NCI-H2081 treated with DMSO at 0.1 percent for 48 hours (cell line): ENCODE measurements at regions not wholly inside any gene's neighbourhood (a gene's known extent, or its start where the extent isn't known, plus 50 kb on each side); places are given as distances from the start of the nearest gene placed in this dataset.
"Not testable (repeated sequence)": the region's sequence is repeated elsewhere in the genome, so short reads cannot be mapped to it uniquely, and the experiment has no call there.

Experiments
- DNase-seq: peaks from one replicate; lab custom pipeline; 2025; lab: John Stamatoyannopoulos, UW

DNA sequence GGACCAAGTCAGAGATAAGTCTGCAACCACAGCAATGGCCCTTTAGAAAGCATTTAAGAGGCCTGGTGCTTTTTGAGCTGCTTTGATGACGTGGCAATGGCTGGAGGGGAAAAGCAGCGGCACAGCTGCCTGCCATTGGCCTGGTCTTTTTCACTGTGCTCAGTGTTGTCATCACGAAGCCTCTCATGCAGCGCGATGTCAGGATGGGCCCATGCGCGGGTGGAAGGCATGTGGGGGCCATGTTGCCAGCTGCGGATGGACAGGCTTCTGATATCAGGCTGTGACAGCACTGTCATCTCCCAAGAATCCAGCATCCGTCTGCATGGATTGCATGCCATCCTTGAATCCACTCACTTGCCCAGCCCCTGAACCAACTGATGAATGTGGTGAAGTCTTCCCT lies 204.5 kb downstream of the ACKR3 start:
- no peak for DNase-seq

DNA sequence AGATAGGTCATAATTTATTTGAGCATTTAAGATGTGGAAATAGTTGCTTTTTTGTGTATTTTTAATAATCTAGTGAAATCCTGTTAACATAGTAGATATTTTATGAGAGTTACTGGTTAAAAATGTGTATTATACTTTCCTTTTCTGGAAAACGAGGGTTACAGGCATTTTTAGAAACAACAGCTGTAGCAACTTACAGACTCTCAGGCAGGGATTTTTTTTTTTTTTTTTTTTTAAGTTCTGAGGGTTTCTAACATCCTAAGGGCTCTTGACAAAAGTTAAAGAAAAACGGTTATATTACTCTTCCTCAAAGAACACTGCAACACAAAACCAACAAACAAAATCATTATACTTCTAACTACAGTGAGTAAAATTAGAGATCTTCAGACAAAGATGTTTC lies 205.9 kb downstream of the ACKR3 start:
- no peak for DNase-seq

DNA sequence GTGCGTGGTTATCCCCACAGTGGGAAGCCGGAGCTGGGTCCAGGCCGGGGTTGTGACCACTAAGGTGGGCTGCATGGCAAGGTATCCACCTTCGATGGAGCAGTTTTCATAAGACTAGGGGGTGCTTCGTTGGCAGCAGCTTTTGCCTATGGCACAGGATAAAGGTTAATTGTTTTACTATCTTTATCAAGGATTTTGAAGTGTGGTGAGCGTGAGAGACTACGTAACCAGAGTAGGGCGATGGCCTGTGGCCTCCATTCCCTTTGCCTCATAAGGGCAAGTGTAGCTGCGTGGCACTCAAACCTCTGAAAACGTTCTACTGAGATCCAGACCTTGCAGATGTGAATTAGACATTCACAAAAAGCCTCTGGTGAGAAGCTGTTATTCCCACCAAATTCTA lies 206.6 kb downstream of the ACKR3 start:
- DNase-seq = no peak

DNA sequence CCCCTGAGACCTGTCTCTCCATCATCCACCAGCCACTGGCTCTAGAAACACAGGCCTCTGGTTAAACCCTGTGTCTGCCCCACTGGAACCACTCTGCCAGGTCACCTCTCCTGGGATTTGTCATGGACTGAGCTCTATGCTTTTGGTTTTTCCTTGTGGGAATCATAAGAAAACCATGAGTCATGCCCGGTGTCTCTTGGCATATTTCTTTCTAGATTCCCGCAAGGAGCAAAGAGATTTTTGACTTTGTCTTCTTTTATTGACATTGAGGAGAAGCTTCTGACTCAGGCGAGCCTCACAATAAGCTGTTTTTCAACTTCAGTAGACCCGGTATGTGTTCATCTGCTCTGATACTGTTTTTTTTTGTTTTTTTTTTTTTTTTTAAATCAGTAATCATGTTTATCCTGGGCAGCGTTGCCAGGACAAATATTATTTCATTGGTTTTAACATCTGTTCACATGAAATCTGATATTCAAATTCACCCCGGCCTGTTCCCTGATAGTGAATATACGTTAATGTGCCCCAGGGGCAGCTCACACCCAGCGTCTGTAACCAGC lies 207.1 kb downstream of the ACKR3 start:
- DNase-seq = no peak

DNA sequence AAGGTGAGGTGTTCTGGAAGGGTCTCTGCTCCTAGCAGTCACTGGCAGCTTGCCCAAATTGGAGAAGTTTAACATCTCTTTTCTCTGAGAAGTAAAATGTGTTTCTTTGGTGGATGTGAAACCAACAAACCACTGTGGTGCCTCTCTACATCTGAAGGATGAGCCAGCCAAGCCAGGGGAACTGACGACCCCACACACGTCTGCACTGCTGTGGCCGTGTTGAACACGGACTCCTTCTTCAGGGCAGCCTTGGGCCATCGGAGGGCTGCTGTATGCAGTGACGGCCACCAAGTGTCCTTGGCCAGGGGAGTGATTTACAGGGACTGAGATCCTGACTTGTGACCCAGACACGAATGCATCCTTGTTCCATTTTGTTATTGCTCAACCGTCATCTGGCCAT lies 207.8 kb downstream of the ACKR3 start:
- DNase-seq = no peak

DNA sequence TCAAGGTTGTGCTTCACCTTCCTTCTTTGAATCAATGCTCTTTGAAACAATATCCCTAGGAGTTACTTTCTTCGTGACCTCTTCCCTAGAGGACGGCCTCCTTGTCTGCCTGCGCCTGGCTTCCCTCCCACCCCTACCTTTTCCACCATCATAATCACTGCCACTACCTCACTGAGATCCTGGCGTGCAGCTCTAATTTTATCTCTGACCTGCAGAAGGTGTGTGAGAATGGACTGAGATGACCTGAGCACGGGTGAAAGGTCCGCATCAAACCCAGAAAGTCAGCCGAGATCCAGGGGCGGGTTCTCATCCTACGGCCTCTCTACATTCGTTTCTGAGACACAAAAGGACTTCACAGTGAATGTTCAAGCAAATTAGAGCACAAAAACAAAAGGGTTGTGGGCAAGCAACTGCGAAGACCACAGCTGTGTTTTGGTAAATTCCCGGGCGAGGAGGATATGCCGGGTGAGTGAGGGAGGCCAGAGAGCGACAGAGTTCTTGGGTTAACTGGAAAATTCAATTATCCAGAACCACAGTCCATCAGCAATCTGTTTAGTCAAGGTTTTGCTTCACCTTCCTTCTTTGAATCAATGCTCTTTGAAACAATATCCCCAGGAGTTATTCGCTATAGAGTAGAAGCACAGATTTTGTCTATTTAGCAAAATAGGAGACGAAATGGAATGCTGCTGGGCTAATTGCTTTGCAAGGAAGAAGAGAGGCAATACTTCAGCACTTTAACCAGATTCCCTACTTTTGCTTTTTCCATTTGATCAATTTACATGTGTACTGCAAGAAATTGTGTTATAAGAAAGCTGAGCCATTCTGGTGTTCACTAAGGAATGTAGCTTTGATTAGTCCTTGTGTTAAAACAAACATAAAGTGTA lies 212.6 kb downstream of the ACKR3 start:
- DNase-seq = no peak

DNA sequence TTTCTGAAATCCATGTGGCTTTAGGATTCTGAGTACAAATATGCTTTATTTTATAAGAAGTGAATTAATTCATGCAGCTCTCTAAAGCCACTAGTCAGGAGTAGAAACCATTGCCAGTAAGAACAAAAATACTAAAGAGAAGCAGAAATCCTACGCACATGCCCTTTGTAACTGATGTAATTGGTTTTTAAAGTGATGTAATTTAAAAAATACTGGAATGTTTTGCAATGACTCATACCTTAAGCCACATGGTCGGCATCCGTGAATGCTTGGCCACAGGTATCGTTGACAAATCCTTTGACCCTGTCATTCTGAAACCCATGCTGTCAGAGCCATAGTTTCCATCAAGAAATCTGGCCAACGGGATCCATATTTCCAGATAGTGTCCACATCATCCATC lies 213.3 kb downstream of the ACKR3 start:
- no peak for DNase-seq

DNA sequence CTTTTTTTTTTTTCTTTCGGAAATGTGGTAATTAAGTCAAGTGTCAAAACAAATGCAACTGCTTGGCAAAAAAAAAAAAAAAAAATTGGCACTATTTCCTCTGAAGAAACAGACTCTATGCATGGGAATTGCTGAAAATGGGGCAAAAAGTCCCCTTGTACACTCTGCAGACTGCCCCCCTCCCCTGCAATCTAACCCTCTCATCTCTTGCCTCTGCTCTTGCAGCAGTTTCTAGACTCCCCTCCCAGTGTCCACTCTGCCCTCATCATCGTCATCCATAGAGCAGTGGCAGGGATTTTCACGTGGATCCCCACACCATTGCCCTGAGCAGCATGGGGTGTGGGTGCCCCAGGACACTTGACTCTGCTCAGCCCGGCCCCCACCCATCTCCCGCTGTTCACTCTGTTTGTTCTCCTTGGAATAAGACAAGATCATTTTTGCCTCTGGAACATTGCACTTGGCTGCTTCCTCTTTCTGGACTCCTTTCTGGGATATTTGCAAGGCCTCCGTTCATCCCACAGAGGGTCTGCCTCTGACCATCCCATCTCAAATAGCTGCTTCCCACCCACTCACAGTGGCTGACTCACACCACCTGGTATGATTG lies 213.9 kb downstream of the ACKR3 start:
- no peak for DNase-seq

DNA sequence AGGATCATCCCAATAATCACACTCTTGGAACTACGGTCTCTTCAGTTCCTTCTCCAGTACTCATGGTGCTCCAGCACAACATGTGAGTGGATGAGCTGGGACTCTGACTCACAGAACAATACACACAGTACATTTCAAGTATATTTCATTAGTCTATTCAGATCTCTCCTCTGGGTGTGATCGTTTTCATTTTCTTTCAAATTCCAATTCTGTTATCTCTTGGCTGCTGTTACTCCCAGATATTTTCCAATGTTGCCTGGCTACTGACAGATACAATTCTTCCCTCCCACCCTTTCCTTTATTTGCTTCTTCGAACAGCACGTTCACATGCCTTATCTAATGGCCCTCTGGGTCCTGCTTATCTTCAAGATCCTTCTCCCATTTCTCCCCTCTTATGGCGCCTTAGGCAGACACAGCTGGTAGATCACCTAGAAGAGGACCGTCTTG lies 216.0 kb downstream of the ACKR3 start:
- no peak for DNase-seq

DNA sequence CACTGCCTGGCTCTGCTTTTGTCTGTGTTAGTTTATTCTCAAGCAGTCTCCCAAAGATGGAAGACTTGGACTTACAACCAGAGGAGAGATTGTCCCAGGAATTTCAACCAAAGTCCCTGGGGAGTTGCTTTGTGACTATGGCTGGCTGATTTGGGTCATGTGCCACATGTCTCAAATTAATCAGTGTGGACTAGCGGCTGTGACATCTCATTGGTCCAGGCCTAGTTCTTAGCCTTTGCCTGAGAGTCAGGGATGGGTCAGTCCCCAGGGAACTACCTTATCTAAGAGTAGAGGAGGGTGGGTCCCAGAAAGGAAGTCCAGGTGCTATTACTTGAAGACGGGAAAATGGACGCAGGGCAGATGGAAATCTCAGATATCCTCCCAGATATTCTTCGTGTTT lies 217.1 kb downstream of the ACKR3 start:
- DNase-seq = no peak

DNA sequence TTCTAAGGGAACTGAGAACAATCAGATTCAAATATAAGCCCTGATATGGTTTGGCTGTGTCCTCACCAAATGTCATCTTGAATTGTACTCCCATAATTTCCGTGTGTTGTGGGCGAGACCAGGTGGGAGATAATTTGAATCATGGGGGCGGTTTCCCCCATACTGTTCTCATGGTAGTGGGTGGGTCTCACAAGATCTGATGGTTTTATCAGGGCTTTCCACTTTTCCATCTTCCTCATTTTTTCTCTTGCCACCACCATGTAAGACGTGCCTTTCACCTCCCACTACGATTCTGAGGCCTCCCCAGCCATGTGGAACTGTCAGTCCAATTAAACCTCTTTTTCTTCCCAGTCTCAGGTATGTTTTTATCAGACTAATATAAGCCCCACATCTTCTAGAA lies 217.8 kb downstream of the ACKR3 start:
- DNase-seq = not testable (repeated sequence)

DNA sequence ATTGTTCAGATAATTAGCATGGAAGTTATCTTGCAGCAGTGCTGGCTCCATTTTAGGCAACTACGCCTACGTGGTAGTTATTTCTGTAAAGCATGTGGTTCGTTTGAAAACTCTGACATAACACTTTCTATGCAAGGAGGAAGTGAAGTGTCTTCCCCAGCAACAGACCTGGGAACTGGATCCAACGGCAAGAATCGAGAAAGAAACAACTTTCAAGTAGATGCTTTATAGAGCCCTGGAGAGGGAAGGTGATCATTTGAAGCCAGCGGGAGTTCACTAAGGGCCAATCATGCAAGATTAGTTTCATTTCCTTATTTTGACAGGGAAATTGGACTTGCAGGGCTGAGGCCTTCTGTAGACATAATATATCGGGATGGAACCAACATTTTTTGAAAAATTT lies 218.3 kb downstream of the ACKR3 start:
- no peak for DNase-seq

DNA sequence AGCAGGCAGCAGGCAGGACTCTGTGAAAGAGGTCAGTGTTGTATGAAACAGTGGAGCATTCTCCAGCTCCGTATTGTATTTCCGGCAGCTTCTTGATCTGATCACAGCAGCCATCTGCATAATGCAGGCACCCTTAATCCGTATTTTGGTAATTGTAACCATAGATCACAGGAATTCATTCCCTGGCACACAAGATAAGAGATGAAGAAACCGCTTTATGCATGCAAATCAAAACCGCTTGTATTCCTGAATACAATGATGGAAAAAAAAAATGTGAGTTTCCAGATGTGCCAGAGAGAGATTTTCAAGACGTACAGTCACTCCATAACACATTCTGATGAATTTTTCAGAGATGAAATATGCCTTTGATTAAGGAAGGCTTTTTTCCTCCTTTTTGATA lies 221.3 kb downstream of the ACKR3 start:
- no peak for DNase-seq

DNA sequence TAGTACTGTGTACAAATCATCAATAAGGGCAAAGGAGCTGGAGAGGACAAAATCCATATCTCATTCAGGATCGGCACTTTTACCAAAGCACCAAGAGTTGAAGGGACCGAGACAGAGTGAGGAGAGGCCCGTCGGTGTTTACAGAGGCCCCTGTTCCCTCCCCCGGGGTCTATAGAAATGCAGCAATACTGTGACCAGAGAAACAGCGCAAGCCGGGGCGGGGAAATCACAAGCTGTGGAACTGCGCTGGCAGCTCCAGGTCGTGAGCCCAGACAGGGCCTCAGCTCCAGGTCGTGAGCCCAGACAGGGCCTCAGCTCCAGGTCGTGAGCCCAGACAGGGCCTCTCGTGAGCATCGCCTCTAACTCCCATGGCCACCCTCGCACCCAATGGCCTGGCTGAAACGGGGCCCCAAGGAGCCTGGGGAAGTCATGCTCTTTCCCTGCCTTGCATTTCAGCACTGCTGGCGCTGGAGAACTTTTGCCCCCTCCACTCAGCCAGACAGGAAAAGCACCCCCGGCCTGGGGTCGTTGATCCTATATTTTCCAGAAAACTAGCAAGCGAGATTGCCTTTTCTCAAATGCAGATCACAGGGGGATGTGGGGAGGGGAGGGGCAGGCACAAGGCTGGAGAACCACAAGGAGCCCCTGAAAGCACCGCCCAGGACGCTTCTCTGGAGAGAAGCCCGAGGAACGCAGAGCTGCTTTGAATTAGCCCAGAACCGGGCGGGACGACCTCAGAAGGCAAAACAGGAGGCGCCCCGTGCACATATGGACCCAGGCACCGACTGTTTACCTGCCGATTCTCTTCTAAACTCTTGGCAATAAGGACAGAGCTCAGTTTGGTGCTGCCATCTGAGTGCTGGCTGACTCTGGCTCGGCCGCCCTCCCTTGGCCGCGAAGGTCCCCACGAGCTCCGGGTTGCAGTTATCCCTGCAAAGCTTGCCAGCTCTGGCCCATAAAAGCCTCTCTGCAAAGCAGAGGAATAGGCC lies 223.7 kb downstream of the ACKR3 start:
- no peak for DNase-seq

DNA sequence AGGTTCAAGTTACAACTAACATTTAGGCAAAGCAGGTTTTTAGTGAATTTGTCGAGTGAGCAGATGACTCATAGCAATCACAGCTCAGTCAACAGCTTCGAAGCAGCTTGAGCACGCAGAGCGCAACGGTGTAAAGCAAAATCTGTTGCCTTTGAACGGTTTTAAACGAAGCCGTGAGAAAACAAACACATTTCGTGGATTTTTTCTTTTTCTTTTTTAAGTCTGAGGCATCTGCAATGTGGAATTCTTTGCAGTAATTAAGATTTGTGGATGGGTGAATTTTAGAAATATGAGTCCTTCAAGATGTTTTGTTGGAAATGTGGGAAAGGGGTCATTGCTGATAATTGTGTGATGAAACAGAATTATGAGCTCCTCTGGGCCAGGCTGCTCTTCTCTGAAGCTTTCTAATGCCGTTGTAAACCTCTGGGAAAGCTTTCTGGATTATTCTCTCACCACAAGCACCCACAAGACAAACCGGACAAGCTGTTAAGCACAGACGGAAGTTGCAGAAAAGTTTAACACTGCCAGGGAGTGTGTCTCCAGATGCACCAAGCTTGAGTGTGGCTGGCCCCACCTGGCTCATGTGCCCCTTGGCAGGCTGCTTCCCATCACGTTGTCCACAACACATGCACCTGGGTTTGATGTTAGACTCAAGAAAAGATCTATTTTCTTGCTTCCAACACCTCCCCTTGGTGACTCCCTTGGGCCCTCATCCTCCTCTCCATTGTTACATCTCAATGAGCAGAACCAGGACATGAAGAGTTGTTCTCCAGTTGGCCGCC lies 224.7 kb downstream of the ACKR3 start:
- no peak for DNase-seq

DNA sequence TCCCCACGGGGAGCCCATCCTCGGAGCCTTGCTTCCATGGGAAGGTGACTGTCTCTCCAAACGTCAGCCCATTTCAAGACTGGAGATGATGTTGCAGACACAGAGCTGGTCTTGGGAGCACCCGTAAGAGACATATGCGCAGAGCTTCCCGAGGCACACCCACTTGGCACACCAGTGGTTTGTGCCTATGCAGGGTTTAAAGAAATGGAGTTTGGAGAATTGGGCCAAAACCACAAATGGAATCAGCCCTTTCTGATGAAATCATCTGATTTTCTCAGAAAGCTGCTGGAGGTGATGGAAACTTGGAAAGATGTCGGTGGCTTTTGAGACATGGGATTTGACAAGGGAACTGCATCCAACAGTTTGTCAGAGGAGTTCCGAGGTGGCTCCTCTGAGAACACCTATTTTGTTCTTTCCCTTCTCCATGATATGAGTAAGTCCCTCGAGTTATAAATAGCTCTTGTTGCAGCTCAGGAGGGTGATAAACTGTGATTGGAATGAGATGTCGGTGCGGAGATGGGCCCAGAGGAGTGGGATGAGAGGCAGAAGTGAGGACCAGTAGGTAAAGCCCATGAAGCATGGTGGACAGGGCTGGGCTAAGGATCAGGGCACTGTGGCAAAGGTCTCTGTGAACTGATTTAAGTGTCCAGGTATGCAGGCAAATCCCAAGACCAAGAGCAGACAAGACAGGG lies 225.7 kb downstream of the ACKR3 start:
- no peak for DNase-seq

DNA sequence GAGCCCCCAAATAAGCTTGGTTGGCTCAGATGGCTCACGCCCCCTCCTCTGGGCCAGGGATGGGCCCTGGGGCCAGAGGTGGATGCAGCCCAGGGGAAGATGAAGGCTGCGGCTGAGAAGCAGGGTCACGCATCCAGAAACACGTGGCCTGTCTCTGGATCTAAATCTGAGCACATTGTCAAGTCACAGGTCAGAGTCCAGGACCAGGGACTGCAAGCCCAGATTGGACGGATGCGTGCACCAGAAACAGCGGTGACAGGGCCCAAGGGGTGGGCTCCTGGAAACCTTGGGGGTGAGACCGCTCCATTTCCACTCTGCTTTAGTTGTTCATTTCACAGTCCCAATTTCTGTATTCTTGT lies 226.2 kb downstream of the ACKR3 start:
- no peak for DNase-seq

DNA sequence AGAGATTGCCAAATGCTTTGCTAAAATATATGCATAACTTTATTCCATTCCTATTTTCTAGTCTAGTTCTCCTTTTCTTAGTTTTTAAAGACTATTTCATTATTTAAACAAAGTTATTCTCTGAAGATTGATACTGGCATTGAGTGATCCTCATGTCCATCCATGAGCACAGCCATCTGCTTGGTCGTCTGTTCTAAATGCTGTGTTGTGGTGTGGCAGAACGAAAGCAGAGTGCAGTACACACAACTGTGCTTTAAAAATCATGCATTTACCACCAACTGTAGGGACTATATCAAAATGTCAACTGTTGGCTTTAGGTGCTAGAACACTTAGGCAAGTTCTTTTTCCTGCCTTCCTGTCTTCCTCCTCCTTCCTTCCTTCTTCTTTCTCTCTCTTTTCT lies 226.6 kb downstream of the ACKR3 start:
- DNase-seq = no peak

DNA sequence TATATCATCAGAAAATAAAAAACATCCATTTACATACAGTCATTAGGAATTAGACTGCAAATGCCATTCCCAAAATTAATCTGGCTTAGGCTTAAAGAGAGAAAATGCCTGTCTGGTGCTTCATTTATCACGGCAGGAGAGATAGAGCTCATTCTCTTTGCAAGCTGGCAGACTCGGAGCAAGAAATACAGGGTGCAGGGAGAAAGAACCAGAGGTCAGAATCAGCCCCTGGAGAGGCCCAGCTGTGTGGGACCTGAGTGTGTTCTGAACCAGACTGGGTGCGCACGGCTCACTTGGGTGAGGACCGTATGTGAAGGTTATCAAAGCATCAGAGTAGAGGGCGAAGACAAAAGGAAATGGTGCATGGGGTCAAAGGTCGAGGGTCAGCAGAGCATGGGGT lies 227.8 kb downstream of the ACKR3 start:
- DNase-seq = no peak

DNA sequence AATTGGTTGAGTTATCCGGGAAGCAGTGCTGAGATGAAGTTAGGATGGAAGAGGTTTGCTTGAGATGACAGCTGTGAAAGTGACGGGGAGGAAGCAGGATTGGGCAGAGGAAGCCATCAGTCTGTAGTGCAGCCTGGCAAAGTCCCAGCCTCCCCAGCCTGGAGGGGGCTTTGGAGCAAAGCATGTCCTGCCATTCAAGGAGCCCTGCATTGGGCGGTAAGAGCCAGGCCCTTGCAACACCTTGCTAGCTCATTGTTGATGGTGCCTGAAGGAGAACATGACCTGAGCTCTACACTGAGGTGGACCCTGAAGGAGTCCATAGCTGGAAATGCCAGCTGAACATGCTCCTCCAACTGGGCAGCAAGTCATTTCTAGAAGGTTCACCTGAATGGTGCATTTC lies 228.9 kb downstream of the ACKR3 start:
- no peak for DNase-seq
